ENCODE measurements at regions not wholly inside any gene's neighbourhood (a gene's known extent, or its start where the extent isn't known, plus 50 kb on each side); places are given as distances from the start of the nearest gene placed in this dataset.

GRCh38 chr6:85826997-85827396 lies 184.3 kb upstream of the SYNCRIP start:
- no peak overlapping the region for H3K4me2 ChIP-seq (ENCODE audit: low read length)
- DNase-seq (no peak), ATAC-seq (no peak)
- no peaks in the 10 kb centered on the region for H3K4me1 ChIP-seq (ENCODE audit: insufficient read depth, low read length)
- no peak overlapping the region for H3K27ac ChIP-seq (ENCODE audit: low read length)
- POLR2A ChIA-PET (ENCODE audit: unreplicated experiment), result no interaction called here
- H3K9ac ChIP-seq (ENCODE audit: low read length), result no peak overlapping the region
- no peak for TF ChIP-seq CTCF (conservative IDR thresholded peaks at IDR 0.05; ENCODE audit: low read depth, low read length)
- TF ChIP-seq EZH2 (IDR thresholded peaks at IDR 0.05; ENCODE audit: low read length, unreplicated experiment), result no peak
- no peak for TF ChIP-seq EZH2phosphoT487 (IDR thresholded peaks at IDR 0.05; ENCODE audit: borderline replicate concordance, low read length)
- no peaks in the 10 kb centered on the region for H3K79me2 ChIP-seq (ENCODE audit: low read length)
- H3K9me3 ChIP-seq (ENCODE audit: low read length), result no peaks in the 10 kb centered on the region
- no TSS peak for BruUV-seq (replicated peaks)
- no peak overlapping the region for H3K4me3 ChIP-seq (ENCODE audit: low read length)
- H2AFZ ChIP-seq (ENCODE audit: low read length), result no peak overlapping the region
- no peaks in the 10 kb centered on the region for H3K9me2 ChIP-seq (replicated peaks; ENCODE audit: low read length)
- intact Hi-C loops (cut with micrococcal nuclease), result no loop called here
- CTCF ChIA-PET, result no interaction called here
- no peaks in the 10 kb centered on the region for H4K20me1 ChIP-seq (ENCODE audit: low read length)
- H3K36me3 ChIP-seq (ENCODE audit: low read depth, low read length), result no peaks in the 10 kb centered on the region
- no peaks in the 10 kb centered on the region for H3F3A ChIP-seq (ENCODE audit: low read length, unreplicated experiment)
- no peaks in the 10 kb centered on the region for H3K27me3 ChIP-seq (ENCODE audit: low read length)

GRCh38 chr6:85824329-85824728 lies 181.6 kb upstream of the SYNCRIP start:
- H3K9ac ChIP-seq (ENCODE audit: low read length), result no peak overlapping the region
- H3K36me3 ChIP-seq (ENCODE audit: low read depth, low read length), result no peaks in the 10 kb centered on the region
- DNase-seq (no peak), ATAC-seq (no peak)
- H3K27ac ChIP-seq (ENCODE audit: low read length), result no peak overlapping the region
- no peaks in the 10 kb centered on the region for H3K79me2 ChIP-seq (ENCODE audit: low read length)
- H3K9me2 ChIP-seq (replicated peaks; ENCODE audit: low read length), result no peaks in the 10 kb centered on the region
- CTCF ChIA-PET, result no interaction called here
- H3F3A ChIP-seq (ENCODE audit: low read length, unreplicated experiment), result no peaks in the 10 kb centered on the region
- TF ChIP-seq CTCF (conservative IDR thresholded peaks at IDR 0.05; ENCODE audit: low read depth, low read length), result no peak
- TF ChIP-seq EZH2 (IDR thresholded peaks at IDR 0.05; ENCODE audit: low read length, unreplicated experiment), result no peak
- TF ChIP-seq EZH2phosphoT487 (IDR thresholded peaks at IDR 0.05; ENCODE audit: borderline replicate concordance, low read length), result no peak
- H3K4me2 ChIP-seq (ENCODE audit: low read length), result no peak overlapping the region
- no peaks in the 10 kb centered on the region for H4K20me1 ChIP-seq (ENCODE audit: low read length)
- no peak overlapping the region for H2AFZ ChIP-seq (ENCODE audit: low read length)
- no peaks in the 10 kb centered on the region for H3K9me3 ChIP-seq (ENCODE audit: low read length)
- H3K4me1 ChIP-seq (ENCODE audit: insufficient read depth, low read length), result no peaks in the 10 kb centered on the region
- no peaks in the 10 kb centered on the region for H3K27me3 ChIP-seq (ENCODE audit: low read length)
- BruUV-seq (replicated peaks), result no TSS peak
- intact Hi-C loops (cut with micrococcal nuclease), result no loop called here
- no peak overlapping the region for H3K4me3 ChIP-seq (ENCODE audit: low read length)
- POLR2A ChIA-PET (ENCODE audit: unreplicated experiment), result no interaction called here

GRCh38 chr6:85810558-85810957 lies 167.9 kb upstream of the SYNCRIP start:
- no peaks in the 10 kb centered on the region for H3K9me3 ChIP-seq (ENCODE audit: low read length)
- H3K9me2 ChIP-seq (replicated peaks; ENCODE audit: low read length), result no peaks in the 10 kb centered on the region
- H3K36me3 ChIP-seq (ENCODE audit: low read depth, low read length), result no peaks in the 10 kb centered on the region
- H3K79me2 ChIP-seq (ENCODE audit: low read length), result no peaks in the 10 kb centered on the region
- no peaks in the 10 kb centered on the region for H3F3A ChIP-seq (ENCODE audit: low read length, unreplicated experiment)
- no peaks in the 10 kb centered on the region for H3K4me1 ChIP-seq (ENCODE audit: insufficient read depth, low read length)
- ChIA-PET POLR2A (ENCODE audit: unreplicated experiment) (no interaction called here), CTCF (no interaction called here)
- no peaks in the 10 kb centered on the region for H3K27me3 ChIP-seq (ENCODE audit: low read length)
- H3K27ac ChIP-seq (ENCODE audit: low read length), result no peak overlapping the region
- ATAC-seq, result no peak
- TF ChIP-seq EZH2phosphoT487 (IDR thresholded peaks at IDR 0.05; ENCODE audit: borderline replicate concordance, low read length), result no peak
- TF ChIP-seq CTCF (conservative IDR thresholded peaks at IDR 0.05; ENCODE audit: low read depth, low read length), result no peak
- BruUV-seq (replicated peaks), result no TSS peak
- no peaks in the 10 kb centered on the region for H4K20me1 ChIP-seq (ENCODE audit: low read length)
- H3K9ac ChIP-seq (ENCODE audit: low read length), result no peak overlapping the region
- H3K4me2 ChIP-seq (ENCODE audit: low read length), result no peak overlapping the region
- no peak overlapping the region for H3K4me3 ChIP-seq (ENCODE audit: low read length)
- no peak for DNase-seq
- H2AFZ ChIP-seq (ENCODE audit: low read length), result no peak overlapping the region
- intact Hi-C loops (cut with micrococcal nuclease), result no loop called here

Data from PC-3 (cell line).